ENCODE measurements at regions not wholly inside any gene's neighbourhood (a gene's known extent, or its start where the extent isn't known, plus 50 kb on each side); places are given as distances from the start of the nearest gene placed in this dataset.

GRCh38 chr5:164186550-164186949 is 681.1 kb downstream of the MAT2B start:
- TF ChIP-seq CTCF (IDR thresholded peaks at IDR 0.05 in 8 of 11, conservative IDR thresholded peaks at IDR 0.05 in 3 of 11) (no peak), POLR2A (IDR thresholded peaks at IDR 0.05) (no peak), POLR2AphosphoS5 (IDR thresholded peaks at IDR 0.05) (no peak)
